A673 (cell line): ENCODE measurements at regions not wholly inside any gene's neighbourhood (a gene's known extent, or its start where the extent isn't known, plus 50 kb on each side); places are given as distances from the start of the nearest gene placed in this dataset.

Experiments
- BruUV-seq: library from RNA; stranded (reverse); fragments of 400-500 nt; replicated peaks from 2 replicates; lab custom pipeline; 2021; lab: Mats Ljungman, UMichigan
- CTCF ChIA-PET: fragments of 300-600 bp; sonication (Branson Sonifier 250); formaldehyde crosslinking; loops from one replicate; lab custom pipeline; 2022; ENCODE audit warnings: antibody characterized with exemption; lab: Charles Lee
- POLR2A ChIA-PET: fragments of 300-600 bp; sonication (Branson Sonifier 250); formaldehyde crosslinking; loops from one replicate; lab custom pipeline; 2022; ENCODE audit warnings: antibody characterized with exemption; ENCODE audit not compliant: low non-redundant PET; lab: Charles Lee
- DNase-seq: peaks from one replicate; pipeline ENCODE4 v3.0.0-alpha.2; 2015; ENCODE audit warnings: low spot score
- H3K27ac ChIP-seq: fragments of 200-600 bp; sonication (generic); 2 replicates; pipeline ENCODE4 v1.5.1; 2016; ENCODE audit warnings: mixed run types, low read depth, mild to moderate bottlenecking, mixed read lengths, antibody characterized with exemption, low read length; ENCODE audit not compliant: poor library complexity, severe bottlenecking
- H3K27me3 ChIP-seq: fragments of 200-600 bp; sonication (generic); replicated peaks from 2 replicates; pipeline ENCODE4 v1.6.1; 2017; ENCODE audit warnings: mixed run types, low read depth, mild to moderate bottlenecking, mixed read lengths, antibody characterized with exemption, low read length; ENCODE audit not compliant: insufficient read depth, poor library complexity
- H3K36me3 ChIP-seq: fragments of 200-600 bp; sonication (generic); 2 replicates; pipeline ENCODE4 v1.6.1; 2016; ENCODE audit warnings: mixed run types, mild to moderate bottlenecking, mixed read lengths, antibody characterized with exemption, low read length; ENCODE audit not compliant: insufficient read depth, poor library complexity, severe bottlenecking
- H3K4me1 ChIP-seq: fragments of 200-600 bp; sonication (generic); 2 replicates; pipeline ENCODE4 v1.6.1; 2017; ENCODE audit warnings: mixed run types, mild to moderate bottlenecking, mixed read lengths, antibody characterized with exemption, low read length; ENCODE audit not compliant: insufficient read depth, poor library complexity, severe bottlenecking
- H3K4me3 ChIP-seq: fragments of 200-600 bp; sonication (generic); 2 replicates; pipeline ENCODE4 v1.5.1; 2016; ENCODE audit warnings: low read depth, mixed run types, mild to moderate bottlenecking, mixed read lengths, low read length; ENCODE audit not compliant: poor library complexity, severe bottlenecking
- H3K9me3 ChIP-seq: fragments of 200-600 bp; sonication (generic); 2 replicates; pipeline ENCODE4 v1.6.1; 2016; ENCODE audit warnings: mixed run types, low read depth, mild to moderate bottlenecking, mixed read lengths, antibody characterized with exemption, low read length; ENCODE audit not compliant: poor library complexity, severe bottlenecking
- EZH2 ChIP-seq: fragments of 200-600 bp; sonication (generic); IDR thresholded peaks from 2 replicates; pipeline ENCODE4 v1.6.1; 2017; ENCODE audit warnings: borderline replicate concordance, low read depth, mild to moderate bottlenecking, mixed read lengths, antibody characterized with exemption, low read length; ENCODE audit not compliant: poor library complexity, severe bottlenecking
- intact Hi-C: fragments of 100-400 bp; cut with micrococcal nuclease; formaldehyde crosslinking; loops from one replicate; pipeline ENCODE4 v1.10.0; 2022; ENCODE audit not compliant: unreplicated experiment
- TF ChIP-seq, protein P1 (sequence below): fragments of 300-800, 200-600 bp; sonication (generic); conservative IDR thresholded peaks from 2 replicates; pipeline ENCODE4 v1.5.1; 2017; ENCODE audit warnings: low read depth, mild to moderate bottlenecking, antibody characterized with exemption, low read length, moderate library complexity, mixed read lengths

DNA sequence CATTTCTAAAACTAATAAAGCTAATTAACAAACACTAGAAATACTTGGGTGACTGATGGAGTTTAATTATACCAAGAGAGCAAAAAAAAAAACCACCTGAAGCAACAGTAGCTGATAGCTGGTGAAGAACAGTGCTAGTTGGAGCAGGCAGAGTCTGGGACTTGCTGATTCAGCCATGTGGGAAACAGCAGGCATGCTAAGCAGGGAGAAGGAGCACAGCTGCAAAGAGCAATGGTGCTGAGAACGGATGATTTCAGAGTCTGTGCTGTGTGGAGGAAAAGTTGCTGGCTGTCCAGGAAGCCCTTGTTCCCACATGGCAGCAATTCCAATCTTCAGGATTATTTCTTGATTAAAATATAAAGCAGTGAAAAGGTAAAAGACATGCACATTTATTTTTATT lies 68.8 kb downstream of the NPY1R start:
- no peak for TF ChIP-seq EZH2
- TF ChIP-seq, protein P1, sequence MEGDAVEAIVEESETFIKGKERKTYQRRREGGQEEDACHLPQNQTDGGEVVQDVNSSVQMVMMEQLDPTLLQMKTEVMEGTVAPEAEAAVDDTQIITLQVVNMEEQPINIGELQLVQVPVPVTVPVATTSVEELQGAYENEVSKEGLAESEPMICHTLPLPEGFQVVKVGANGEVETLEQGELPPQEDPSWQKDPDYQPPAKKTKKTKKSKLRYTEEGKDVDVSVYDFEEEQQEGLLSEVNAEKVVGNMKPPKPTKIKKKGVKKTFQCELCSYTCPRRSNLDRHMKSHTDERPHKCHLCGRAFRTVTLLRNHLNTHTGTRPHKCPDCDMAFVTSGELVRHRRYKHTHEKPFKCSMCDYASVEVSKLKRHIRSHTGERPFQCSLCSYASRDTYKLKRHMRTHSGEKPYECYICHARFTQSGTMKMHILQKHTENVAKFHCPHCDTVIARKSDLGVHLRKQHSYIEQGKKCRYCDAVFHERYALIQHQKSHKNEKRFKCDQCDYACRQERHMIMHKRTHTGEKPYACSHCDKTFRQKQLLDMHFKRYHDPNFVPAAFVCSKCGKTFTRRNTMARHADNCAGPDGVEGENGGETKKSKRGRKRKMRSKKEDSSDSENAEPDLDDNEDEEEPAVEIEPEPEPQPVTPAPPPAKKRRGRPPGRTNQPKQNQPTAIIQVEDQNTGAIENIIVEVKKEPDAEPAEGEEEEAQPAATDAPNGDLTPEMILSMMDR = no peak
- POLR2A ChIA-PET = no interaction called here

DNA sequence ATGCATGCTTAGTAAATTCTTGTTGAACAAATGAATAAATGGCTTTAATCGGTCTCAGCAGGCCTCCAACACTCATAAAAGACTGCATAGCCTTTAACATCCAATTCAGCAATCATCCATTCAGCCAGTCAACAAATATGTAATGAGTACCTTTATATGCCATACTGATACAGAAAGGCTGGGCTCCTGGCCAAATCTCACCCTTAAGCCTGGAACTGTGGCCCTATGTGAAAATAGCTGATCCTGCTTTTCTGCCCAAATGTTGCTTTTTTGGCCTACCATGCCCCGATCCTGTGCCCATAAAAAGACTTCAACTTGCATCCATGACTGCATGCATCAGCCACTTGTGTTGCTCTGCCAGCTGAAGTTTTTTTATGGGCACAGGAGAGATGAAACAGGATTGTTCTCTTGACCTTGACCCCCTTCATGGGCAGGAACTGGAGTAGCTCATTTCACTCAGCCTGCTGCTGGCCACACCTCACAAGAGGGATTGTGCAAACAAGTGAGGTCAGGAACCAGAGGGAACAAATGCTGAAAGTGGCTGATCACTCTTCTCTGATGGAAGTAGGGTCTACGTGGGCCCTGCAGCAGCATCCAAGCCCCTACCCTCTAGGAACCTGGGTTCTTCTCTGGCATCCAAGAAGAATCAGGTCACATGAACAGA lies 75.6 kb downstream of the NPY1R start:
- Histone ChIP-seq H3K4me1 (no peaks in the 10 kb centered on the region), H3K27me3 (no peaks in the 10 kb centered on the region), H3K36me3 (no peaks in the 10 kb centered on the region), H3K27ac (no peak overlapping the region), H3K4me3 (no peak overlapping the region), H3K9me3 (no peaks in the 10 kb centered on the region)
- DNase-seq = peak; percentile 2
- POLR2A ChIA-PET = no interaction called here
- CTCF ChIA-PET = no interaction called here
- TF ChIP-seq EZH2 = no peak
- TF ChIP-seq, protein P1 = no peak
- intact Hi-C loops = no loop called here
- BruUV-seq = no TSS peak

More for the DNA sequence above, 68.8 kb downstream of the NPY1R start:
- no peaks in the 10 kb centered on the region for H3K9me3 ChIP-seq
- no peaks in the 10 kb centered on the region for H3K36me3 ChIP-seq
- no peak overlapping the region for H3K27ac ChIP-seq
- BruUV-seq = no TSS peak
- H3K4me1 ChIP-seq = no peaks in the 10 kb centered on the region
- intact Hi-C loops = no loop called here
- H3K27me3 ChIP-seq = no peaks in the 10 kb centered on the region
- DNase-seq = no peak
- CTCF ChIA-PET = no interaction called here
- H3K4me3 ChIP-seq = no peak overlapping the region

DNA sequence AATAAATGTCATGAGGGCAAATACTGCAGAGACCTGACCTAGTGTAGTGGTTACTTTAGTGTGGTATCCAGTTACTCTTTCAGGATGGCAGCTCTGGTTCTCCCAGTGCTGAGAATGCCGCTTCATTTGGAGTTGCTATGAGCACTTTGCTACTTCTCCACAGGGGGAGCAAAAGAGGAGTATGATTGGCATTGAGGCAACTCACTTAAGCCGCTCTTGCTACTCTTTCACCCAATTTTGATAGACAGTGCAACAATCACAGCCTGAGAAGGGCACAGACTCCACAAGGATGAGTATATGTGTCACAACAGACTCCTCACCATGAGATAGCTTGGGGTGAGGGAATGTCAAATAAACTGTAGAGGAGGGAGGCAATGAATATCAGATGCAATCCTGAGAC lies 81.2 kb downstream of the NPY1R start:
- peak; percentile 43 for DNase-seq

More for the DNA sequence above, 81.2 kb downstream of the NPY1R start:
- H3K4me3 ChIP-seq = no peak overlapping the region
- H3K27me3 ChIP-seq = no peaks in the 10 kb centered on the region
- TF ChIP-seq EZH2 = no peak
- TF ChIP-seq, protein P1 = peak; percentile 41
- intact Hi-C loops = no loop called here
- CTCF ChIA-PET = no interaction called here
- POLR2A ChIA-PET = no interaction called here
- H3K36me3 ChIP-seq = no peaks in the 10 kb centered on the region
- no peaks in the 10 kb centered on the region for H3K4me1 ChIP-seq
- BruUV-seq = no TSS peak
- H3K27ac ChIP-seq = no peak overlapping the region
- no peaks in the 10 kb centered on the region for H3K9me3 ChIP-seq
